Kidney (tissue), 13 donors: ENCODE measurements at regions not wholly inside any gene's neighbourhood (a gene's known extent, or its start where the extent isn't known, plus 50 kb on each side); places are given as distances from the start of the nearest gene placed in this dataset.

Experiments used
- DNase-seq, 5 donors: peaks; one replicate each; pipeline ENCODE4 v3.0.0-alpha.2; 2013 to 2020
- FAIRE-seq: peaks from 2 replicates; lab custom pipeline; 2012; peaks lifted over from hg19 to GRCh38; lab: Jason Lieb, UNC
- H3K27ac ChIP-seq, 2 donors: one replicate each; pipeline ENCODE4 v1.7.0; 2013; ENCODE audit warnings: low read depth in 2 of 2, low read length in 2 of 2, inconsistent platforms in 1 of 2
- H3K27me3 ChIP-seq: one replicate; pipeline ENCODE4 v1.7.1; 2013; ENCODE audit warnings: low read length, inconsistent platforms; ENCODE audit not compliant: control insufficient read depth, insufficient read depth
- H3K36me3 ChIP-seq, 3 donors: one replicate each; pipeline versions ENCODE4 v1.7.0 to v1.7.1; 2013; ENCODE audit warnings: low read length in 3 of 3, control low read depth in 1 of 3, inconsistent platforms in 1 of 3; ENCODE audit not compliant: insufficient read depth in 3 of 3, control insufficient read depth in 2 of 3
- H3K4me1 ChIP-seq, 3 donors: one replicate each; pipeline versions ENCODE4 v1.7.0 to v1.7.1; 2013; ENCODE audit warnings: low read length in 3 of 3, inconsistent platforms in 1 of 3, low read depth in 1 of 3; ENCODE audit not compliant: control insufficient read depth in 2 of 3, insufficient read depth in 2 of 3
- H3K4me3 ChIP-seq, 3 donors: one replicate each; pipeline versions ENCODE4 v1.7.0 to v1.8.1; 2013; ENCODE audit warnings: low read length in 3 of 3, control low read depth in 1 of 3, inconsistent platforms in 1 of 3
- H3K9ac ChIP-seq, 3 donors: one replicate each; pipeline versions ENCODE4 v1.7.0 to v1.7.1; 2013; ENCODE audit warnings: low read length in 3 of 3, control low read depth in 1 of 3, inconsistent platforms in 1 of 3
- H3K9me3 ChIP-seq, 3 donors: one replicate each; pipeline versions ENCODE4 v1.7.0 to v1.7.1; 2013; ENCODE audit warnings: low read length in 3 of 3, control low read depth in 1 of 3, inconsistent platforms in 1 of 3; ENCODE audit not compliant: control insufficient read depth in 2 of 3, insufficient read depth in 1 of 3
- intact Hi-C: fragments of 100-400 bp; cut with DNase I; formaldehyde crosslinking; loops from one replicate; pipeline ENCODE4 v1.11.1; 2022
- TF ChIP-seq, protein P1 (sequence below): IDR thresholded peaks from 3 replicates; pipeline ENCODE4 v1.5.1; 2012; ENCODE audit warnings: mild to moderate bottlenecking, moderate library complexity, borderline replicate concordance; ENCODE audit not compliant: insufficient read depth; ENCODE audit errors: extremely low read depth
- donor health status: control.
- donor health status: control.
- donor health status: control.
- donor health status: control.
- donor health status: control.
- donor health status: DM: yes; HTN: yes; CAD: no.
- donor health status: Normal renal cell carcinoma (clear cell type).

DNA sequence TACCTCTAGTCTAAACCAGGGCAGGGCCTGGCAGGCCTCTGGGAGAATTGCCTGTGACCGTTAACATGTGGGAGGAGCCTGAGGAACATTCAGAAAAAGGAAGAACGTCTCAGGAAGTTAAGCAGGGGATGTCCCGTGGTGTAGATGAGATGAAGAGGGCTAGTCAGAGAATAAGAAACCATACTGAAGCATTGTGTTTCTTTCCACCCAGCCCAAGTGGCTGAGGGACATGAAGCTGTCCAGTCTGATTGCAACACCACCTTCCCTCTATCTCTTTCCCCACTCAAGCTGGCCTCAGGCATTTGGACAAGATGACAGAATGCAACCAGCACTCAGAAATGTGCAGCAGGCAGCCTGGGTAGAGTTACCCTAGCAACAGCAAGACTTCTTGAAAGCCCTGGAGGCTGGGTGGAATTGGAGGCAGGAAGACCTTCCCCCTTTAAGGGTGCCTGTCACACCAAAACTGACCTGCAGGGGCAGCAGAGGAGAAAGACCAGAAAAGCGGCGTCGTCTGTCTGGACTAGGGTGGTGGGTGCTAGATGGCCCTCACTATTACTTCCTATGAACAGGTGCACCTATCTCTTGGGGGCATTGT, 186.1 kb downstream of the UNC5CL start:
- no peak overlapping the region for H3K9ac ChIP-seq
- H3K9me3 ChIP-seq: no peaks in the 10 kb centered on the region
- no peak overlapping the region for H3K27ac ChIP-seq
- no peaks in the 10 kb centered on the region for H3K36me3 ChIP-seq
- FAIRE-seq: no peak
- intact Hi-C loops: no loop called here
- no peak for DNase-seq
- H3K27me3 ChIP-seq: no peaks in the 10 kb centered on the region
- TF ChIP-seq, protein P1, sequence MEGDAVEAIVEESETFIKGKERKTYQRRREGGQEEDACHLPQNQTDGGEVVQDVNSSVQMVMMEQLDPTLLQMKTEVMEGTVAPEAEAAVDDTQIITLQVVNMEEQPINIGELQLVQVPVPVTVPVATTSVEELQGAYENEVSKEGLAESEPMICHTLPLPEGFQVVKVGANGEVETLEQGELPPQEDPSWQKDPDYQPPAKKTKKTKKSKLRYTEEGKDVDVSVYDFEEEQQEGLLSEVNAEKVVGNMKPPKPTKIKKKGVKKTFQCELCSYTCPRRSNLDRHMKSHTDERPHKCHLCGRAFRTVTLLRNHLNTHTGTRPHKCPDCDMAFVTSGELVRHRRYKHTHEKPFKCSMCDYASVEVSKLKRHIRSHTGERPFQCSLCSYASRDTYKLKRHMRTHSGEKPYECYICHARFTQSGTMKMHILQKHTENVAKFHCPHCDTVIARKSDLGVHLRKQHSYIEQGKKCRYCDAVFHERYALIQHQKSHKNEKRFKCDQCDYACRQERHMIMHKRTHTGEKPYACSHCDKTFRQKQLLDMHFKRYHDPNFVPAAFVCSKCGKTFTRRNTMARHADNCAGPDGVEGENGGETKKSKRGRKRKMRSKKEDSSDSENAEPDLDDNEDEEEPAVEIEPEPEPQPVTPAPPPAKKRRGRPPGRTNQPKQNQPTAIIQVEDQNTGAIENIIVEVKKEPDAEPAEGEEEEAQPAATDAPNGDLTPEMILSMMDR: peak; percentile 13
- H3K4me3 ChIP-seq: no peak overlapping the region
- H3K4me1 ChIP-seq: no peaks in the 10 kb centered on the region

DNA sequence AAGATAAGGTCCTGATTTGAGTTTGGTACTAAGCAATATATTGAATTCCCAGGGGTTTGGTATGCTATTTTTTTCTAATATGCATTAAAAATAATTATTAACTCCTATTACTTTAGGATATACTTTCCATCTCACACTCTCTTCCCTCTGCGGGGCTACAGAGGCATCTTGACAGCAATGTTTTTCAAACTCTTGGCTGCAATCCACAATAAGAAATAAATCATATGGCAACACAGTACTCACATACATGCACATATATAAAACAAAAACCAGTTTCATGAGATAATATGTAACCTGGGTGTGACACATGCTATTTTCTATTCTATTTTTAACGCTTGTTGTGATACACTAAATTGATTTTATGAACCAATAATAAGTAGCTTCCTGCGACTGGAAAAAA, 189.5 kb downstream of the UNC5CL start:
- Histone ChIP-seq H3K27ac (no peak overlapping the region), H3K27me3 (no peaks in the 10 kb centered on the region), H3K4me1 (no peaks in the 10 kb centered on the region), H3K4me3 (no peak overlapping the region), H3K36me3 (no peaks in the 10 kb centered on the region), H3K9ac (no peak overlapping the region), H3K9me3 (no peaks in the 10 kb centered on the region)
- DNase-seq (peak in 1 of 5 donors; percentile 52), FAIRE-seq (no peak)
- intact Hi-C loops: no loop called here
- TF ChIP-seq, protein P1: no peak

DNA sequence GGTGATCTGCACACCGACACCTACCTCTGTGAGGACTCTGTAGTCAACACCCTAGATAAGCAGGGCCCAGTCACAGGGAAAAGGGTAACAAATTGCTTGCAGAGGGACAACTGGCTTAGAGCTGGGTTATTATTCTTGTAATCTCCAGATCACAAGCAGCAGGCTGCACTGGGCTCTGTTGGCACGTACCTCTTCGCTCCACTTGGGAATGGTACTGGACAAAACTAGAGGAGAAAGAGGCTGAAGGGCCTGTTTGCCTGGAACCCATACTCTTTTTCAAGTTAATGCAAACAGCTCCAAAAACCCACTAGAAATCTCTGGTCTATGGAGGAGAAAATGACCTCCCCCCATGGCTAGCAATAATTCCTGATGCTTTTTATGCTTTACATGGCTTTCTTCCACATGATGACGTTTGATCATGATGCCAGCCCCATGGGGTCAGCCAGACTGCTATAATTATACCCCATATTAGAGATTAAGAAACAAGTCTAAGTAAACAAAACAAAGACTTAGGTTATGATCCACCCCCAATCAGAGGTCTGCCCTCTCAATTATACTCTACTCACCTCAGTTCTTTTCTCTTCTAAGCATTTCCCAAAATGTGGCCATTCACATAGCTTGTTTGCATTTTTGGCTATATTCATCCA, 190.0 kb downstream of the UNC5CL start:
- no peak overlapping the region for H3K4me3 ChIP-seq
- no peak overlapping the region for H3K27ac ChIP-seq
- FAIRE-seq: no peak
- no peaks in the 10 kb centered on the region for H3K9me3 ChIP-seq
- no peaks in the 10 kb centered on the region for H3K36me3 ChIP-seq
- intact Hi-C loops: no loop called here
- DNase-seq: no peak
- H3K27me3 ChIP-seq: no peaks in the 10 kb centered on the region
- TF ChIP-seq, protein P1: no peak
- H3K4me1 ChIP-seq: no peaks in the 10 kb centered on the region
- no peak overlapping the region for H3K9ac ChIP-seq
